PC-9 (cell line): ENCODE measurements at regions not wholly inside any gene's neighbourhood (a gene's known extent, or its start where the extent isn't known, plus 50 kb on each side); places are given as distances from the start of the nearest gene placed in this dataset.

Experiments used
- BruUV-seq: library from RNA; stranded (reverse); fragments of 400-500 nt; replicated peaks from 2 replicates; lab custom pipeline; 2021; lab: Mats Ljungman, UMichigan
- CTCF ChIA-PET: fragments of 300-600 bp; sonication (Branson Sonifier 250); formaldehyde crosslinking; loops from one replicate; lab custom pipeline; 2022; ENCODE audit warnings: antibody characterized with exemption; lab: Charles Lee
- POLR2A ChIA-PET: fragments of 300-600 bp; sonication (Branson Sonifier 250); formaldehyde crosslinking; loops from one replicate; lab custom pipeline; 2022; ENCODE audit warnings: antibody characterized with exemption; ENCODE audit not compliant: unreplicated experiment; lab: Charles Lee
- DNase-seq, 2 experiments: peaks; one replicate each; pipeline versions ENCODE4 v3.0.0 to v3.0.0-alpha.2; 2015 to 2022; ENCODE audit warnings: mixed read lengths in 1 of 2
- H2AFZ ChIP-seq: fragments of 200-600 bp; sonication (generic); 2 replicates; pipeline ENCODE4 v1.8.1; 2017; ENCODE audit warnings: antibody characterized with exemption
- H3F3A ChIP-seq: fragments of 200-600 bp; sonication (generic); 2 replicates; pipeline ENCODE4 v1.8.1; 2017; ENCODE audit warnings: antibody characterized with exemption, mild to moderate bottlenecking, low read depth; ENCODE audit not compliant: insufficient read depth
- H3K27ac ChIP-seq: fragments of 200-600 bp; sonication (generic); 2 replicates; pipeline ENCODE4 v1.6.1; 2016; ENCODE audit warnings: mixed run types
- H3K27me3 ChIP-seq: fragments of 200-600 bp; sonication (generic); 2 replicates; pipeline ENCODE4 v1.6.1; 2016; ENCODE audit warnings: low read depth, mixed run types; ENCODE audit not compliant: insufficient read depth
- H3K36me3 ChIP-seq: fragments of 200-600 bp; sonication (generic); 2 replicates; pipeline ENCODE4 v1.6.1; 2016; ENCODE audit warnings: low read depth, mixed run types
- H3K4me1 ChIP-seq: fragments of 200-600 bp; sonication (generic); replicated peaks from 2 replicates; pipeline ENCODE4 v1.6.1; 2016; ENCODE audit warnings: mixed run types; ENCODE audit not compliant: insufficient read depth
- H3K4me2 ChIP-seq: fragments of 200-600 bp; sonication (generic); 2 replicates; pipeline ENCODE4 v1.6.1; 2017; ENCODE audit warnings: mixed run types
- H3K4me3 ChIP-seq: fragments of 200-600 bp; sonication (generic); 2 replicates; pipeline ENCODE4 v1.6.1; 2016; ENCODE audit warnings: mixed run types
- H3K79me2 ChIP-seq: fragments of 200-600 bp; sonication (generic); 2 replicates; pipeline ENCODE4 v1.6.1; 2017; ENCODE audit warnings: low read depth, mixed run types
- H3K9me2 ChIP-seq: fragments of 200-600 bp; sonication (generic); 2 replicates; pipeline ENCODE4 v1.8.1; 2017; ENCODE audit warnings: mild to moderate bottlenecking; ENCODE audit not compliant: insufficient read depth
- H3K9me3 ChIP-seq: fragments of 200-600 bp; sonication (generic); 2 replicates; pipeline ENCODE4 v1.8.1; 2016; ENCODE audit warnings: low read depth; ENCODE audit not compliant: insufficient read depth
- H4K20me1 ChIP-seq: fragments of 200-600 bp; sonication (generic); 2 replicates; pipeline ENCODE4 v1.8.1; 2017; ENCODE audit not compliant: insufficient read depth
- CTCF ChIP-seq: fragments of 200-600 bp; sonication (generic); conservative IDR thresholded peaks from 2 replicates; pipeline ENCODE4 v1.6.1; 2017; ENCODE audit warnings: mixed run types, antibody characterized with exemption, mild to moderate bottlenecking, moderate library complexity
- EZH2 ChIP-seq: fragments of 200-600 bp; sonication (generic); IDR thresholded peaks from 2 replicates; pipeline ENCODE4 v1.8.0; 2017; ENCODE audit warnings: antibody characterized with exemption, low read depth
- intact Hi-C: fragments of 100-400 bp; cut with micrococcal nuclease; formaldehyde crosslinking; loops from one replicate; pipeline ENCODE4 v1.10.0; 2022; ENCODE audit not compliant: unreplicated experiment

GRCh38 chr7:68542831-68543230 is 1055.4 kb upstream of the AUTS2 start:
- no peaks in the 10 kb centered on the region for H3K9me3 ChIP-seq
- H3F3A ChIP-seq, result peaks cover under 1% of the 10 kb centered on the region; the same call in 1 of the 2 replicates
- no peaks in the 10 kb centered on the region for H4K20me1 ChIP-seq
- no peak for TF ChIP-seq EZH2
- TF ChIP-seq CTCF, result no peak
- H3K79me2 ChIP-seq, result no peaks in the 10 kb centered on the region
- H3K4me2 ChIP-seq, result no peak overlapping the region
- H3K27ac ChIP-seq, result no peak overlapping the region
- CTCF ChIA-PET, result no interaction called here
- intact Hi-C loops, result no loop called here
- no peaks in the 10 kb centered on the region for H3K9me2 ChIP-seq
- no peak overlapping the region for H3K4me3 ChIP-seq
- no peak overlapping the region for H2AFZ ChIP-seq
- no peaks in the 10 kb centered on the region for H3K36me3 ChIP-seq
- peaks cover 8% of the 10 kb centered on the region for H3K4me1 ChIP-seq
- POLR2A ChIA-PET, result no interaction called here
- H3K27me3 ChIP-seq, result no peaks in the 10 kb centered on the region
- no peak for DNase-seq
- BruUV-seq, result no TSS peak

- peaks cover 7% of the 10 kb centered on the region; the same call in 1 of the 2 replicates for H3F3A ChIP-seq
- POLR2A ChIA-PET, result no interaction called here
Measured at GRCh38 chr7:68544851-68545250, 1053.4 kb upstream of the AUTS2 start.

GRCh38 chr7:68547181-68547580 is 1051.1 kb upstream of the AUTS2 start:
- intact Hi-C loops, result no loop called here
- CTCF ChIA-PET, result no interaction called here
- no peak for DNase-seq
- Histone ChIP-seq H3K4me2 (peak overlapping the region; percentile 28), H3K4me1 (peaks cover 14% of the 10 kb centered on the region), H3K9me2 (no peaks in the 10 kb centered on the region), H3K4me3 (no peak overlapping the region), H4K20me1 (no peaks in the 10 kb centered on the region), H2AFZ (no peak overlapping the region), H3K79me2 (no peaks in the 10 kb centered on the region), H3K27me3 (no peaks in the 10 kb centered on the region), H3K36me3 (no peaks in the 10 kb centered on the region), H3K27ac (no peak overlapping the region), H3F3A (peaks cover 7% of the 10 kb centered on the region; the same call in 1 of the 2 replicates), H3K9me3 (no peaks in the 10 kb centered on the region)
- TF ChIP-seq CTCF, result no peak
- TF ChIP-seq EZH2, result no peak
- POLR2A ChIA-PET, result no interaction called here
- no TSS peak for BruUV-seq

More at GRCh38 chr7:68544851-68545250, 1053.4 kb upstream of the AUTS2 start:
- no peak overlapping the region for H2AFZ ChIP-seq
- no peaks in the 10 kb centered on the region for H3K36me3 ChIP-seq
- no TSS peak for BruUV-seq
- DNase-seq, result no peak
- H3K4me3 ChIP-seq, result no peak overlapping the region
- TF ChIP-seq CTCF (no peak), EZH2 (no peak)
- H3K79me2 ChIP-seq, result no peaks in the 10 kb centered on the region
- no peaks in the 10 kb centered on the region for H3K27me3 ChIP-seq
- H3K4me2 ChIP-seq, result no peak overlapping the region
- CTCF ChIA-PET, result no interaction called here
- H3K9me3 ChIP-seq, result no peaks in the 10 kb centered on the region
- H3K4me1 ChIP-seq, result peaks cover 14% of the 10 kb centered on the region
- H3K27ac ChIP-seq, result no peak overlapping the region
- no peaks in the 10 kb centered on the region for H4K20me1 ChIP-seq
- intact Hi-C loops, result no loop called here
- H3K9me2 ChIP-seq, result no peaks in the 10 kb centered on the region
